ENCODE measurements at regions not wholly inside any gene's neighbourhood (a gene's known extent, or its start where the extent isn't known, plus 50 kb on each side); places are given as distances from the start of the nearest gene placed in this dataset.

DNA sequence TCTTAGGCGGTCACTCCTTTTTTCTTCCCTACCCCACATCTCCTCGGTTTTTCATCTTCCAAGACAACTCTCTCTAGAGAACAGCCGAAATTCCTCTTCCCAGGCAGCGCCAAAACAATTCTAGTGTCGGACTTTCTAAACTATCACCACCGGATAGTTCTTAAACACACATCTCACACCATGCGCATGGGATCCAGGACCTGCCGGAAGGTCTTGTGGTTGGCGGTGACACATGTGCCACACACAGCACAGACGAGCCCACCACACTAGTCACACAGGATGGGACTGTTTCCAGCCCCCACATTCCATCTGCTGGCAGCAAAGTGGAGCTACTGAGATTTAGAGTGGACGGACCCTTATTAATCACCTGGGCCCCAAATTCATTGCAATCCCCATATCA lies 614.9 kb upstream of the CADM1 start:
- no peak for DNase-seq (ENCODE audit: low spot score)

GRCh38 chr11:116118138-116118470 lies 613.9 kb upstream of the CADM1 start:
- DNase-seq (ENCODE audit: low spot score) = no peak

DNA sequence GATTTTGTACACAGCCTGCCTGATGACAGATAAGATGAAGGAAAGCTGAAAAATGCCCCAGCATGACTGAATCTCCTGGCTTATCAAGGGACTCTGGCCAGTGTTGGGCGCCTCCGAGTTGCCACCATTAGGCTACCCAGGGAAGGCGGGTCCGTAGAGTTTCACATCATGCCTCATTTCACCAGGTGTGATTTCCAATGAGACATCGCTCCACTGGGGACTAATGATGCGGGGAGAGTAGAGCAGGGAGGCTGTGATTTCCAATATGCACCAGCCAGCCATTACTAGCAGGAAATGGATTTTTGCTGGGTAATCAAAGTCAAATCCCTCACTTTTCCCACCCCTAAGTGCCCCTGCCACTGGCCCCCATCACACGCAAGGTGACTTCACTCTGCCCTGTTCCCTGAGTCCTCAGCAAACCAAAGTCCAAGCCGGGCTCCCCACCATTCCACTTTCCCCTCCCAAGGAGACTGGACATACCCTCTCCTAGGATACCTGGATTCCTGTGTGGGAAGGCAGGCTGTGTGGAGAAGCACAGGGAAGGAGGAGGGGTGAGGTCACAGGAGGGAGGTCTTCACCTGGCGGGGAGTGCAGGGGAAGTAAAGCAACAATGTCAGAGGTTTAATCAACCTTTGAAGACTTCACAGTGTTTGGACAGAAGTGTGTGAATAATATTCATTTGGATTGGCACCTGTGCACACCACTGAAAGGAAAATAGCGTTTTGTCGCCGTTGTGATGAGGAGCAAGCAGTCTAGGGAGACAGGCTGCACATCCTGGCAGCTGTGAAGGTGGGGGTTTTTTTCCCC lies 613.3 kb upstream of the CADM1 start:
- no peak for DNase-seq (ENCODE audit: low spot score)

DNA sequence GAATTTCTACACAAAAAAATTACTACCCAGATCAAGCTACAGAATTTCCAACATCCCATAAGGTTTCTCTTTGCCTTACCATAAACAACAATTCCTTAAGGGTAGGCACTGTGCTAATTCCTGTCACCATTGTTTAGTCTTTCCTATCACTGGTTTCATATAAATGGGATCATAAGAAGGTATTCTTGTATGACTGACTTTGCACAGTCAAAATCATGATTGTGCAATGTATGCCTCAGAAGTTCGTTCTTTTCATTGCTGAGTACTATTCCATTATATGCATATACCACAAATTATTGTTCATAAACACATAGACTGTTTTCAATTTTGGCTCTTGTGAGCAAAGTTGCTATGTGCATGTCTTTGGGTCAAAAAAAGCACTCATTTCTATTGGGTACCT lies 611.6 kb upstream of the CADM1 start:
- DNase-seq (ENCODE audit: low spot score) = no peak

DNA sequence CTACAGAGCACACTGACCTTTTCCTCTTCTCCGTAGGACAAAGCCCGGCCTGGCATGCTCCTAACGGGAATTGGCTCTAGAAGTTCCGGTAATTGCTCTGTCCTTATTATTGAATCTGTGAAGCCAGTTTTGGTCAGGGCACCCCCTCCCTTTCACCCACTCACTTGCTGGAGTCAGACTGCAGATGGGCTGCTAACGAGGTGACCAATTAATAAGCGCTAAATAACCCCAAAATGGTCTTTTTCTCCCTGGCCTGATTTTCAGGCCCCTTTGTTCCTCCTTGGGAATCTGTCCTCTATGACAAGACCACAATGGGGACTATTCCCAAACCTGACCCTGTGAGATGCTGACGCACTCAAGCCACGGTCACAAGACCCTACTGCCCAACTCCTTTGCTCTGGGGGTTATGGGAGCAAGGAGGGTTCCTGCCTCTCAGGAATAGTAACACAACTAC lies 610.0 kb upstream of the CADM1 start:
- DNase-seq (ENCODE audit: low spot score) = no peak

GRCh38 chr11:116112087-116112935 lies 608.1 kb upstream of the CADM1 start:
- DNase-seq (ENCODE audit: low spot score) = no peak

DNA sequence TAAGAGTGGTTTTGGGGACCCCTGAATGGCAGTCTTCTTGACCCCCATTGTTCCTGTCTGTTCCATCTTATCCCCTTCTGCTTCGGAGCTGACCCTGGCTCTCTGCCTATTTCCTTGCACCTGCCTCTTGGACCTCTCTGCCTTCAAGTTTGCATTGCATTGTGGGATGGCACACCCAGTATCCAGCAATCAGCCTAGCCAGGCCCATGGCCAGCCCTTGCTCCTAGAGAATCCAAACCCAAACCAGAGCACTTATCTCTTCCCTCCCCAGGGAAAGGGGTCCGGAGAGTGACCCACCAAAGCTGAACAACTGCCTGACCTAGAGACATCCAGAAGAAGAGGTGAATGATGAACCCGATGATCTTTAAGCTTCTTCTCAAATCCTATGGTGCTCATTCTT lies 607.3 kb upstream of the CADM1 start:
- DNase-seq (ENCODE audit: low spot score) = no peak

DNA sequence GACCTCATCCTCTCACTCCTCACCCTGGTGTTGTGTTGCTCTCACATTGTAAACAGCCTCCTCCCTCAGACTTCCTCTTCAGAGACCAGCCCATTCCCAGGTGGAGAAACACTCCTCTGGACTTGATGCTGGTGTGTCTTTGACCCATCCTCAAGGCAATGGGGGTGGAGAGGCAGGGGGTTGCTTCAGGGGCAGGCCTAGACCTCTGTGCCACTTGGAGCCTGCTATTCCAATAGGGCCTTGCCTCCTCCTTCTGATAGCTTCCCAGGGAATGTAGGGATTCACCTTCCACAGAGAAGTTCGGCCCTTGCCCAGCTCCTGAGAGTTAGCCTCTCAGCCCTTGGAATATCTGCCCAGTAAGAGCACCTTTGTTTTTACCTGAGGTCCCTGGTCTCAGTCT lies 606.6 kb upstream of the CADM1 start:
- DNase-seq (ENCODE audit: low spot score) = no peak

DNA sequence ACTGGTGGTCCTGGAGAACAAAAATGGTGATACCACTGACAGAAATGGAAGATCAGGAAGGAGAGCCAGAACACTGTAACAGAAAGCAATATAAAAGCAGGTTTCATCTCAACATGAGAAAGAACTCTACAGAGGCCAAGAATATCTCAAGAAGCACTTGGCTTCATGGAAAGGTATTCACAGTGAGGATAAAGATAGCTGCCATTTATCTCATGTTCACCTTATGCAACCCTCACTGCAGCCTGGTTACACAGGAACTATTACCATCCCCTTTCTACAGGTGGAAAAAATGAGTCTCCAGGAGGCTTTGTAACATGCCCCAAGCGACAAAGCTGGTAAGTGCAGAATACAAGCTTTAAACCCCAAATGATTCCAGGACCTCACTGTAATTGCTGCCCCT lies 606.1 kb upstream of the CADM1 start:
- no peak for DNase-seq (ENCODE audit: low spot score)

DNA sequence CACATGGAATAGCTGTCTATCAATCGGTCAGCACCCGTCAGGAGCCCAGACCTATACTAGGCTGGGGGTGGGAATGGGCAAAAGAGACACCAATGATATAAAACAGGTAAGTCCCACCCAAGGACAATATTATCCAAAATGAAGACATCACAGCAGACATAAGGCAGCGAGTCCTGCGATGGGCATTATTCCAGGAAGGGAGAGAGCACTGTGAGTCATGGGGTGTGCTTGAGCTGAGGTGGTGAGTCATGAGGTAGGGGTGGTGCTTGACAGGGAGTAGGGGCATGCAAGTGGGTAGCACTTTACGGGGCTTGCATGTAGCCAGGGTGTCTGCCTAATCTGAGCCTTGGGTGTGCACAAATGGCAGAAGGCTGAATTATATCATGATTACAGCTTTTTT lies 605.0 kb upstream of the CADM1 start:
- no peak for DNase-seq (ENCODE audit: low spot score)

- DNase-seq (ENCODE audit: low spot score) = no peak
These were observed 603.9 kb upstream of the CADM1 start for GRCh38 chr11:116108161-116108560.

GRCh38 chr11:116107229-116107628 lies 603.0 kb upstream of the CADM1 start:
- DNase-seq (ENCODE audit: low spot score) = no peak

- no peak for DNase-seq (ENCODE audit: low spot score)
These were observed 600.4 kb upstream of the CADM1 start for GRCh38 chr11:116104498-116105174.

DNA sequence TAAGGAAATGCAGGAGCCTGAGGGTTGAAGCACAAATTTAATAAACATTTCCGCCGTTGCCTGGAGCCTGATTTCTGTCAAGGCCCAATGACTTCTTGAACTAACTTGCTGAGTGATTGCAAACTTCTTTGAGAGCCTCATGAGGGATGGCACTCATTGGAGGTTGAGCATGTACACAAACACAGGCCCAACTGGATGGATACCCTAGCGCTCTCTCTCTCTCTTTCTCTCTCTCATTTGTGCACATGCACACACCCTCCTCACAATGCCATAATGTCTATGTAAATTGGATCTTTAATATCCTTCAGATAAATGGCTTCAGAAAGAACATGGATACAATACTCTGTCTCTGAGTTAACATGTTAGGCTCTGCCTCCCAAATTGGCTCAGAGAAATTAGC lies 597.7 kb upstream of the CADM1 start:
- no peak for DNase-seq (ENCODE audit: low spot score)

- no peak for DNase-seq (ENCODE audit: low spot score)
These were observed 595.8 kb upstream of the CADM1 start for GRCh38 chr11:116100016-116100415.

- DNase-seq (ENCODE audit: low spot score) = no peak
These were observed 595.3 kb upstream of the CADM1 start for GRCh38 chr11:116099541-116099940.

DNA sequence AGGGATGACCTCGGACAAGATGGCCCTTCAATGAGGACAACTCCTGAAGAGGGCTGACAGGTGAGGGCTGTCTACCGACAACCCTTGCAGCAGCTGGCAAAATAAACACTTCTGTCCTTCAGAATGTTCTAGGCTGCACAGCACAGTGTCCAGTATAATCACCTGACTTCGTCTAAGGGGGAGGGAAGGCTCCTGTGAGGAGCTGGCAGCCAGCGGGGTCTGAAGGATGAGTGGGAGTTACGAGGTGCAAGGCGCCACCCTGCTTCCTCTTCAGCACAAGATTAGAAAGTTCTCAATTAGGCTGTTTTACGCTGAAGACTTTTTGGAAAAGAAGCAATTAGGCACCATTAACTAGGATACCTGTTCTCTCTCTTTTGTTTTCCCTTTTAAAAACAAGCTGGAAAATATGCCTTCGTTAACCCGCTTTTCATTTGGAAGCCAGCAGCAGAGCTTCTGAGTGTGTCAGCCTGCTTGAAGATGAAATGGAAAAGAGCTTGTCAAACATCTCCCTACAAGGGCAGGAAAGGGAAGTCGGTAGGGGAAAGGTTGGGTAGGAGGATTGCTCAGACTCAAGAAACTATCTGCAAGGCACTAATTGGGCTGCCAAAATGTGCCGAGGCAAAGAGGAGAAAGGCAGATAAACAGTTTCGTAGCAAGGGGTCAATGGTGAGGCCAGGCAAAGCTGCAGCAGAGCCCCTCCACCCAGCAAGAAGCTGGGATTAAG lies 592.2 kb upstream of the CADM1 start:
- DNase-seq (ENCODE audit: low spot score) = no peak

DNA sequence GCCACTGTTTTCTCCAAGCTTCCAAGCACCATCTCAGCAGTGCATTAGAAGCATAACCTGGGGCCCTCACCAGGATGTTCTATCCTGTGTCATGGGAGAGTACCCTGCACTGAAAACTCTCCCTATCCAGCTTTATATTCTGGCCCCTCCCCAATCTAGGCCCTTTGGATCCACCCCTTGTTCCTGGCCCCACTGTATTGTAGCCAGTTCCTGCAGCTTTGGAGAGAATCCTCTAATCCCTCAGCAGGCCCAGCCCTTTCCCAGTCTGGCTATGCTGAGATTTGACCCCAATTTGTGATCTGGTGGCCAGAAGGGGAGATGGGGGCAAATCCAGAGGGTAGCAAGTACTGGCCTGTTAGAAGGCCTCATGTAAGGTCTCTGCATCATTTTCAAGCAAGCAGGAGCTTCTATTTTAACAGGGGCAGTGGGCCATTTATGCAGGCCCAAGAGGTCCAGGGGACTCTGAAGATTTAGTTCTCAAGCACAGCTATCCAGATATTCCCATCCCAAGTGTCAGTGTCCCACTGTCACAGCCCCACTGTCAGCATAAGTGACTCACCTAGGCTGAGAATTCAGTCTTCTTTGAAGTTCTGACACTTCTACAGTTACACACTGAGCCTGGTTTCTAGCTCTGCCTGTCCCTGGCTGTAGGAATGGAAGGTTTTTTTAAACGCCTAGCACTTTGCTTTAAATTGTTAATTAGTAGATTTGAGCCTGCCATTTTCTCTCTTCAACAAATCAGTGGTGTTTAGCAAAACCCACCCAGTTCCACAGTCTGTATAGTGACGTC lies 589.5 kb upstream of the CADM1 start:
- DNase-seq (ENCODE audit: low spot score) = no peak

DNA sequence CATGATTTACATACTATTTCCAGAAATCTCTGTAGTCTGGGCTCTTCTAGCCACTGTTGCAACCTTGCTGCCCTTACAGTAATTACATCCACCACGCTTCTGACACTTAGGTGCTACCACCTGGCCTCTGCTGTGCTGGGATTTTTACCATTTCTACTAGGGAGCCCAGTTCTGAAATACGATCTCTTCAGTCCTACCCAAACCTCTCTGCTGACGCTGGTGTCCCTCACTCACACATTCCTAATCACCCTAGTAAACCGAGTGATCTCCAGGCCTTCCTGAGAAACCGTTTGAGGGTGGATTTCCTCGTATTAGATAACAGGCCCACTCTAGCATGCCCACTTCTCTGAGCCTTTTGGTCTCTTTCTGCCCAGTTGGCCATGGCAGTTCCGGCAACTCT lies 588.9 kb upstream of the CADM1 start:
- DNase-seq (ENCODE audit: low spot score) = no peak

- DNase-seq (ENCODE audit: low spot score) = no peak
These were observed 582.2 kb upstream of the CADM1 start for GRCh38 chr11:116086426-116086825.

DNA sequence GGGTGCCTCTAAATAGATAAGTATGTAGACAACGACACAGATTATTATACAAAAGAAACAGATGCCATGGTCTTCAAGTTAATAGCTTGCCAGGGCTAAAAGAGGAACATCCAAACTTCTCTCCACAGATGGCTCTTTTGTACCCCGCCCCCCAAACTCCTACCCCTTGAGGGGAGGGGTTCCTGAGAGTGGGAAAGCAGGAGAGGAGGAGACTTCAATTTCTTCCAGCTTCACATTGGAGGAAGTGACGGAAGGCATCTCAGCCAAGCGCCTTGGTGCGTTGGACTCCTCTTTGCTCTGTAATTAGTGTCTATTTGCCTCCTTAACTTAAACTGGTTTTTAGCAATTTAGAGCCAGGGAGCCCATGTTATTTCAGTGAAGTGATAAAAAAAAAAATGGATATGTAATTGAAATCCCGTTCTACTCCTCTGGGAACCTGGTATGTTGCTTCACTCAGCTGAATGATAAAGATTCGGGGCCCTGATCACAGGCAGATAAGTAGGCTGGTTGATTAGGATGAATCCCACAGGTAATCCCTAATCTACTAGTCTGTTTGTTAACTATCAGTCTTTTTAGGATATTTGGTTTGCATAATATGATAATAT lies 580.9 kb upstream of the CADM1 start:
- DNase-seq (ENCODE audit: low spot score) = no peak
